Motor neuron (in vitro differentiated cells): ENCODE measurements at regions not wholly inside any gene's neighbourhood (a gene's known extent, or its start where the extent isn't known, plus 50 kb on each side); places are given as distances from the start of the nearest gene placed in this dataset.

ENCODE experiments used
- ATAC-seq, 8 experiments: fragments of 200-7000 bp; cut with Tn5 transposase; replicated peaks in 6 of 8; 2 replicates each; pipeline ENCODE4 v1.8.0; 2021; ENCODE audit warnings: mild to moderate bottlenecking in 8 of 8, moderate library complexity in 8 of 8
- H3K27ac ChIP-seq, 2 donors: fragments of 250-450 bp; sonication (Bioruptor Pico); 2 replicates each; pipeline ENCODE4 v1.9.0; 2021; ENCODE audit warnings: antibody characterized with exemption in 2 of 2, mild to moderate bottlenecking in 2 of 2, moderate library complexity in 1 of 2
- H3K4me1 ChIP-seq, 2 donors: fragments of 250-450 bp; sonication (Bioruptor Pico); replicated peaks in 1 of 2; 2 replicates each; pipeline ENCODE4 v1.6.1; 2021; ENCODE audit warnings: antibody characterized with exemption in 2 of 2, mild to moderate bottlenecking in 2 of 2, moderate library complexity in 1 of 2
- H3K4me3 ChIP-seq, 5 donors: fragments of 250-450 bp; sonication (Bioruptor Pico); 2 replicates each; pipeline ENCODE4 v1.9.0; 2021; ENCODE audit warnings: antibody characterized with exemption in 5 of 5, mild to moderate bottlenecking in 5 of 5, moderate library complexity in 4 of 5
- WGBS, 10 experiments: fragments of 450-650 bp; shearing (Covaris generic); methylation state at CpG; one replicate each; pipeline ENCODE4 v1.0.0; 2022; 5-methylcytosine and 5-hydroxymethylcytosine counted together
- in situ Hi-C, 9 experiments: fragments of 400-800 bp; cut with MboI; loops; one replicate each; pipeline ENCODE4 v1.15.0; 2021; ENCODE audit warnings: low sequenced_read_pairs in 9 of 9, low pct_unique_long_range_greater_than_20kb in 2 of 9; ENCODE audit not compliant: unreplicated experiment in 9 of 9

GRCh38 chr10:52472406-52473146, 158.5 kb downstream of the DKK1 start:
- 53 to 96% (median 79%) methylated on average over 2 to 5 of the region's 5 CpGs for whole genome bisulfite sequencing, 10 experiments
- in situ Hi-C loops, result no loop called here
- H3K4me3 ChIP-seq, result no peak overlapping the region
- no peak overlapping the region for H3K27ac ChIP-seq
- no peaks in the 10 kb centered on the region for H3K4me1 ChIP-seq
- no peak for ATAC-seq

GRCh38 chr10:52474265-52474664, 160.2 kb downstream of the DKK1 start:
- no peak overlapping the region for H3K27ac ChIP-seq
- 78 to 100% (median 89%) methylated on average over 1 to 2 of the region's 2 CpGs for WGBS, 10 experiments
- H3K4me3 ChIP-seq, result no peak overlapping the region
- no peaks in the 10 kb centered on the region for H3K4me1 ChIP-seq
- no peak for ATAC-seq
- in situ Hi-C loops, result no loop called here

- in situ Hi-C loops, result loop anchor here in 4 of 9 experiments (25.0 kb wide), 1 partner anchor 165 kb away; the partner anchor contains the start of gene DKK1 (in 4 of the 4)
- H3K4me1 ChIP-seq, result no peaks in the 10 kb centered on the region
- WGBS, 10 experiments, result 14 to 93% (median 84%) methylated on average over 3 to 4 of the region's 4 CpGs
- no peak overlapping the region for H3K4me3 ChIP-seq
- no peak for ATAC-seq
- no peak overlapping the region for H3K27ac ChIP-seq
Observed at GRCh38 chr10:52477305-52477704, 163.2 kb downstream of the DKK1 start.

GRCh38 chr10:52479567-52479966, 165.5 kb downstream of the DKK1 start:
- Histone ChIP-seq H3K4me1 (no peaks in the 10 kb centered on the region), H3K4me3 (no peak overlapping the region), H3K27ac (no peak overlapping the region)
- WGBS, 10 experiments, result 36 to 86% (median 77%) methylated on average over 1 to 3 of the region's 3 CpGs
- in situ Hi-C loops, result loop anchor here in 4 of 9 experiments (25.0 kb wide), 1 partner anchor 167 kb away; the partner anchor contains the start of gene DKK1 (in 4 of the 4)
- ATAC-seq, result no peak

GRCh38 chr10:52481986-52482555, 168.0 kb downstream of the DKK1 start:
- no peak overlapping the region for H3K4me3 ChIP-seq
- in situ Hi-C loops, result loop anchor here in 5 of 9 experiments (10.0 to 25.0 kb wide), 2 partner anchors 167 to 170 kb away; partner anchors contain the start of gene DKK1 (in 5 of the 5)
- no peaks in the 10 kb centered on the region for H3K4me1 ChIP-seq
- WGBS, 10 experiments, result 51 to 96% (median 87%) methylated on average over 2 to 7 of the region's 7 CpGs; no CpG with 5 or more reads in 1 of the 10 experiments
- ATAC-seq, result no peak
- H3K27ac ChIP-seq, result no peak overlapping the region

GRCh38 chr10:52483587-52483986, 169.5 kb downstream of the DKK1 start:
- in situ Hi-C loops, result loop anchor here in 5 of 9 experiments (10.0 to 25.0 kb wide), 2 partner anchors 169 to 171 kb away; partner anchors contain the start of gene DKK1 (in 5 of the 5)
- Histone ChIP-seq H3K27ac (no peak overlapping the region), H3K4me3 (no peak overlapping the region), H3K4me1 (no peaks in the 10 kb centered on the region)
- 62 to 100% (median 90%) methylated on average over 1 to 3 of the region's 3 CpGs for WGBS, 10 experiments
- no peak for ATAC-seq

GRCh38 chr10:52484206-52485065, 170.4 kb downstream of the DKK1 start:
- in situ Hi-C loops, result loop anchor here in 6 of 9 experiments (5.0 to 25.0 kb wide), 3 partner anchors 170 to 172 kb away; partner anchors contain the start of gene DKK1 (in 6 of the 6)
- ATAC-seq, result no peak
- WGBS, 10 experiments, result 17 to 100% (median 78%) methylated on average over 1 to 3 of the region's 3 CpGs
- Histone ChIP-seq H3K4me3 (no peak overlapping the region), H3K27ac (no peak overlapping the region), H3K4me1 (no peaks in the 10 kb centered on the region)

GRCh38 chr10:52485462-52485861, 171.4 kb downstream of the DKK1 start:
- no peak for ATAC-seq
- 17 to 100% (median 72%) methylated on average over 1 of the region's 1 CpG; no CpG with 5 or more reads in 4 of the 10 experiments for WGBS, 10 experiments
- no peak overlapping the region for H3K27ac ChIP-seq
- H3K4me3 ChIP-seq, result no peak overlapping the region
- in situ Hi-C loops, result loop anchor here in 6 of 9 experiments (5.0 to 25.0 kb wide), 3 partner anchors 171 to 173 kb away; partner anchors contain the start of gene DKK1 (in 6 of the 6)
- H3K4me1 ChIP-seq, result no peaks in the 10 kb centered on the region

- peaks cover 0 to 3% of the 10 kb centered on the region in 2 donors for H3K4me1 ChIP-seq
- H3K4me3 ChIP-seq, result no peak overlapping the region
- 89 to 100% (median 95%) methylated on average over 1 of the region's 1 CpG; no CpG with 5 or more reads in 4 of the 10 experiments for WGBS, 10 experiments
- ATAC-seq, result peak in 3 of 8 experiments; percentile 26 to 87 (median 86)
- in situ Hi-C loops, result loop anchor here in 6 of 9 experiments (5.0 to 25.0 kb wide), 3 partner anchors 172 to 175 kb away; partner anchors contain the start of gene DKK1 (in 6 of the 6)
- no peak overlapping the region for H3K27ac ChIP-seq
Observed at GRCh38 chr10:52486840-52487611, 172.9 kb downstream of the DKK1 start.

- in situ Hi-C loops, result loop anchor here in 6 of 9 experiments (5.0 to 25.0 kb wide), 3 partner anchors 174 to 177 kb away; partner anchors contain the start of gene DKK1 (in 6 of the 6)
- WGBS, 10 experiments, result 0 to 70% (median 42%) methylated on average over 1 to 3 of the region's 3 CpGs; no CpG with 5 or more reads in 3 of the 10 experiments
- no peak overlapping the region for H3K4me3 ChIP-seq
- peak in 3 of 8 experiments; percentile 13 to 44 (median 40) for ATAC-seq
- H3K27ac ChIP-seq, result no peak overlapping the region
- peaks cover 0 to 3% of the 10 kb centered on the region in 2 donors for H3K4me1 ChIP-seq
Observed at GRCh38 chr10:52488606-52489485, 174.8 kb downstream of the DKK1 start.
